KMS-11 (cell line): ENCODE measurements at regions not wholly inside any gene's neighbourhood (a gene's known extent, or its start where the extent isn't known, plus 50 kb on each side); places are given as distances from the start of the nearest gene placed in this dataset.
A peak's percentile ranks its signal among the peaks of the same experiment; 100 is the strongest.

Experiments used
- H2AFZ ChIP-seq: fragments of 200-600 bp; sonication (generic); 2 replicates; pipeline ENCODE4 v1.6.1; 2016; ENCODE audit warnings: antibody characterized with exemption, mixed run types, low read depth
- H3K27ac ChIP-seq: fragments of 200-600 bp; sonication (generic); 2 replicates; pipeline ENCODE4 v1.6.1; 2016; ENCODE audit warnings: mild to moderate bottlenecking, mixed run types
- H3K27me3 ChIP-seq: fragments of 200-600 bp; sonication (generic); 2 replicates; pipeline ENCODE4 v1.6.1; 2017; ENCODE audit warnings: mild to moderate bottlenecking, low read depth, mixed run types, moderate library complexity; ENCODE audit not compliant: insufficient read depth
- H3K36me3 ChIP-seq: fragments of 200-600 bp; sonication (generic); 2 replicates; pipeline ENCODE4 v1.6.1; 2017; ENCODE audit warnings: mild to moderate bottlenecking, mixed run types; ENCODE audit not compliant: insufficient read depth
- H3K4me1 ChIP-seq: fragments of 200-600 bp; sonication (generic); 2 replicates; pipeline ENCODE4 v1.6.1; 2016; ENCODE audit warnings: mild to moderate bottlenecking, low read depth, mixed run types; ENCODE audit not compliant: poor library complexity, severe bottlenecking
- H3K4me2 ChIP-seq: fragments of 200-600 bp; sonication (generic); 2 replicates; pipeline ENCODE4 v1.7.0; 2016; ENCODE audit warnings: mild to moderate bottlenecking, mixed run types
- H3K4me3 ChIP-seq: fragments of 200-600 bp; sonication (generic); IDR thresholded peaks from 2 replicates; pipeline ENCODE4 v1.6.1; 2017; ENCODE audit warnings: low read depth, low read length, mixed read lengths; ENCODE audit not compliant: insufficient read depth
- H3K79me2 ChIP-seq: fragments of 200-600 bp; sonication (generic); 2 replicates; pipeline ENCODE4 v1.6.1; 2016; ENCODE audit warnings: low read depth, mixed run types; ENCODE audit not compliant: insufficient read depth
- H3K9ac ChIP-seq: fragments of 200-600 bp; sonication (generic); 2 replicates; pipeline ENCODE4 v1.6.1; 2016; ENCODE audit warnings: mild to moderate bottlenecking, mixed run types
- H4K20me1 ChIP-seq: fragments of 200-600 bp; sonication (generic); 2 replicates; pipeline ENCODE4 v1.6.1; 2016; ENCODE audit warnings: mild to moderate bottlenecking, mixed run types; ENCODE audit not compliant: insufficient read depth
- TF ChIP-seq, protein P1 (sequence below): fragments of 200-600 bp; sonication (generic); conservative IDR thresholded peaks from 2 replicates; pipeline ENCODE4 v1.6.1; 2017; ENCODE audit warnings: low read depth, mild to moderate bottlenecking, antibody characterized with exemption, low read length, moderate library complexity, mixed read lengths

- Histone ChIP-seq H3K27me3 (no peaks in the 10 kb centered on the region), H2AFZ (no peak overlapping the region)
- TF ChIP-seq, protein P1, sequence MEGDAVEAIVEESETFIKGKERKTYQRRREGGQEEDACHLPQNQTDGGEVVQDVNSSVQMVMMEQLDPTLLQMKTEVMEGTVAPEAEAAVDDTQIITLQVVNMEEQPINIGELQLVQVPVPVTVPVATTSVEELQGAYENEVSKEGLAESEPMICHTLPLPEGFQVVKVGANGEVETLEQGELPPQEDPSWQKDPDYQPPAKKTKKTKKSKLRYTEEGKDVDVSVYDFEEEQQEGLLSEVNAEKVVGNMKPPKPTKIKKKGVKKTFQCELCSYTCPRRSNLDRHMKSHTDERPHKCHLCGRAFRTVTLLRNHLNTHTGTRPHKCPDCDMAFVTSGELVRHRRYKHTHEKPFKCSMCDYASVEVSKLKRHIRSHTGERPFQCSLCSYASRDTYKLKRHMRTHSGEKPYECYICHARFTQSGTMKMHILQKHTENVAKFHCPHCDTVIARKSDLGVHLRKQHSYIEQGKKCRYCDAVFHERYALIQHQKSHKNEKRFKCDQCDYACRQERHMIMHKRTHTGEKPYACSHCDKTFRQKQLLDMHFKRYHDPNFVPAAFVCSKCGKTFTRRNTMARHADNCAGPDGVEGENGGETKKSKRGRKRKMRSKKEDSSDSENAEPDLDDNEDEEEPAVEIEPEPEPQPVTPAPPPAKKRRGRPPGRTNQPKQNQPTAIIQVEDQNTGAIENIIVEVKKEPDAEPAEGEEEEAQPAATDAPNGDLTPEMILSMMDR, result peak; percentile 63
Observed at GRCh38 chr2:120675460-120676130, 60.1 kb upstream of the GLI2 start.

GRCh38 chr2:120677221-120677620 is 58.4 kb upstream of the GLI2 start:
- Histone ChIP-seq H2AFZ (no peak overlapping the region), H3K9ac (no peak overlapping the region), H3K36me3 (no peaks in the 10 kb centered on the region), H3K27ac (no peak overlapping the region), H3K27me3 (no peaks in the 10 kb centered on the region), H3K4me3 (no peak overlapping the region), H3K4me1 (no peaks in the 10 kb centered on the region), H3K79me2 (no peaks in the 10 kb centered on the region), H3K4me2 (no peak overlapping the region), H4K20me1 (no peaks in the 10 kb centered on the region)
- TF ChIP-seq, protein P1, result no peak

More at GRCh38 chr2:120675460-120676130, 60.1 kb upstream of the GLI2 start:
- Histone ChIP-seq H3K9ac (no peak overlapping the region), H3K4me3 (no peak overlapping the region), H3K4me1 (no peaks in the 10 kb centered on the region), H3K4me2 (no peak overlapping the region), H3K79me2 (no peaks in the 10 kb centered on the region), H4K20me1 (no peaks in the 10 kb centered on the region), H3K36me3 (no peaks in the 10 kb centered on the region), H3K27ac (no peak overlapping the region)

DNA sequence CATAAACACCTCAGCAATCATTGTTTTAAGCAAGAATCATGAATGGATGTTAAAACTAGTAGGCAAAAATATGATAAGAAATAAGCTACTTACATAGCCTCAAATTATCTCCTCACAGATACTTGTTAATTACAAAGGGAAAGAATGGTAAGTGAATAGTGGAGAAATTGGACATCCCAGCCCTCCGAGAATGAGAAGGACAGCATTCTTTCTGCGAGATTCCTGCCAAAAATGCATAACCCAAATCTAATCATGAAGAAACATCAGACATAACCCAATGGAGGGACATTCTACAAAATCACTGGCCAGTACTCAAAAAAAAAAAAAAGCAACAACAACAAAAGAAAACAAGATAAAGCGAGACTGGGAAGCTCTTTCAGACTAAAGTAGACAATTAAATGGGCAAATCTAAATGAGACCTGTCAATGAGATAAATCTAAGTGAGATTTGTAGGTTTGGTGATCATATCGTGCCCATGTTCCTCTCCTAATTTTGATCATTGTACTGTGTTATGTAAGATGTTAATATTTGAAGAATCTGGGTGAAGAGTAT is 57.9 kb upstream of the GLI2 start:
- Histone ChIP-seq H3K79me2 (no peaks in the 10 kb centered on the region), H2AFZ (no peak overlapping the region), H3K4me2 (no peak overlapping the region), H3K36me3 (no peaks in the 10 kb centered on the region), H3K4me1 (no peaks in the 10 kb centered on the region), H4K20me1 (no peaks in the 10 kb centered on the region), H3K4me3 (no peak overlapping the region), H3K27ac (no peak overlapping the region), H3K9ac (no peak overlapping the region), H3K27me3 (no peaks in the 10 kb centered on the region)
- TF ChIP-seq, protein P1, result no peak

GRCh38 chr2:120678251-120678650 is 57.4 kb upstream of the GLI2 start:
- Histone ChIP-seq H3K36me3 (no peaks in the 10 kb centered on the region), H3K4me2 (no peak overlapping the region), H3K4me1 (no peaks in the 10 kb centered on the region), H3K27me3 (no peaks in the 10 kb centered on the region), H3K9ac (no peak overlapping the region), H4K20me1 (no peaks in the 10 kb centered on the region), H3K27ac (no peak overlapping the region), H3K4me3 (no peak overlapping the region), H3K79me2 (no peaks in the 10 kb centered on the region), H2AFZ (no peak overlapping the region)
- TF ChIP-seq, protein P1, result no peak
